Testis (tissue), 2 donors: ENCODE measurements at regions not wholly inside any gene's neighbourhood (a gene's known extent, or its start where the extent isn't known, plus 50 kb on each side); places are given as distances from the start of the nearest gene placed in this dataset.

Experiments
- DNase-seq: peaks from one replicate; pipeline ENCODE4 v3.0.0-alpha.2; 2019
- H3K27ac ChIP-seq, 2 donors: fragments of 200-600 bp; sonication (generic); one replicate each; pipeline ENCODE4 v1.5.1; 2019
- H3K27me3 ChIP-seq: fragments of 200-600 bp; sonication (generic); one replicate; pipeline ENCODE4 v1.5.1; 2019
- H3K36me3 ChIP-seq: fragments of 200-600 bp; sonication (generic); one replicate; pipeline ENCODE4 v1.5.1; 2017; ENCODE audit warnings: low read depth; ENCODE audit errors: missing control alignments
- H3K4me1 ChIP-seq: fragments of 200-600 bp; sonication (generic); one replicate; pipeline ENCODE4 v1.5.1; 2019
- H3K4me3 ChIP-seq, 2 donors: fragments of 200-600 bp; sonication (generic); one replicate each; pipeline ENCODE4 v1.5.1; 2017 to 2019
- H3K9me3 ChIP-seq: fragments of 200-600 bp; sonication (generic); one replicate; pipeline ENCODE4 v1.5.1; 2017
- CTCF ChIP-seq, 3 experiments: fragments of 450-650 bp in 2 of 3; fragments of 200-600 bp in 1 of 3; sonication (generic) in 1 of 3; IDR thresholded peaks; one replicate each; pipeline ENCODE4 v1.5.1; 2016 to 2019; ENCODE audit warnings: antibody characterized with exemption in 3 of 3, mild to moderate bottlenecking in 2 of 3, moderate library complexity in 1 of 3
- POLR2A ChIP-seq: fragments of 450-650 bp; IDR thresholded peaks from one replicate; pipeline ENCODE4 v1.6.1; 2017; ENCODE audit warnings: antibody characterized with exemption, mild to moderate bottlenecking, moderate library complexity
- WGBS, 2 donors: methylation state at CpG; one replicate each; pipeline ENCODE4 v1.1.5; 2018; 5-methylcytosine and 5-hydroxymethylcytosine counted together
- intact Hi-C: fragments of 100-400 bp; cut with DNase I; formaldehyde crosslinking; loops from one replicate; pipeline ENCODE4 v1.15.1; 2023; ENCODE audit warnings: low total_unique reads

- 88 to 90% methylated on average over 6 of the region's 9 CpGs for WGBS, 2 donors
- H3K4me1 ChIP-seq: no peaks in the 10 kb centered on the region
- no peak for DNase-seq
- intact Hi-C loops: no loop called here
- H3K27ac ChIP-seq: no peak overlapping the region
- H3K9me3 ChIP-seq: no peaks in the 10 kb centered on the region
- TF ChIP-seq CTCF (IDR thresholded peaks at IDR 0.05): no peak
- no peak overlapping the region for H3K4me3 ChIP-seq
- no peaks in the 10 kb centered on the region for H3K27me3 ChIP-seq
- H3K36me3 ChIP-seq: no peaks in the 10 kb centered on the region
Measured at GRCh38 chr22:47672526-47672925, 910.1 kb downstream of the TBC1D22A start.

- Histone ChIP-seq H3K4me3 (no peak overlapping the region), H3K27me3 (no peaks in the 10 kb centered on the region), H3K36me3 (no peaks in the 10 kb centered on the region), H3K9me3 (no peaks in the 10 kb centered on the region), H3K27ac (no peak overlapping the region), H3K4me1 (no peaks in the 10 kb centered on the region)
- no peak for TF ChIP-seq POLR2A
- no peak for TF ChIP-seq CTCF (IDR thresholded peaks at IDR 0.05)
- DNase-seq: no peak
- intact Hi-C loops: no loop called here
- 79 to 89% methylated on average over 4 of the region's 4 CpGs for WGBS, 2 donors
Measured at GRCh38 chr22:47665151-47665550, 902.7 kb downstream of the TBC1D22A start.

- Histone ChIP-seq H3K36me3 (no peaks in the 10 kb centered on the region), H3K9me3 (no peaks in the 10 kb centered on the region), H3K27ac (no peak overlapping the region), H3K4me3 (no peak overlapping the region), H3K4me1 (no peaks in the 10 kb centered on the region), H3K27me3 (no peaks in the 10 kb centered on the region)
- TF ChIP-seq POLR2A (no peak), CTCF (IDR thresholded peaks at IDR 0.05) (no peak)
- DNase-seq: no peak
- intact Hi-C loops: no loop called here
- 83 to 89% methylated on average over 14 of the region's 14 CpGs for WGBS, 2 donors
Measured at GRCh38 chr22:47663615-47664605, 901.5 kb downstream of the TBC1D22A start.

GRCh38 chr22:47659467-47660223, 897.2 kb downstream of the TBC1D22A start:
- DNase-seq: no peak
- no peak overlapping the region for H3K27ac ChIP-seq
- H3K27me3 ChIP-seq: no peaks in the 10 kb centered on the region

More at GRCh38 chr22:47659467-47660223, 897.2 kb downstream of the TBC1D22A start:
- H3K4me3 ChIP-seq: no peak overlapping the region
- H3K36me3 ChIP-seq: no peaks in the 10 kb centered on the region
- whole genome bisulfite sequencing, 2 donors: 50 to 63% methylated on average over 3 of the region's 3 CpGs
- intact Hi-C loops: no loop called here
- TF ChIP-seq POLR2A: no peak
- TF ChIP-seq CTCF (IDR thresholded peaks at IDR 0.05): no peak
- H3K9me3 ChIP-seq: no peaks in the 10 kb centered on the region
- no peaks in the 10 kb centered on the region for H3K4me1 ChIP-seq
